Type B pancreatic cell (in vitro differentiated cells): ENCODE measurements at regions not wholly inside any gene's neighbourhood (a gene's known extent, or its start where the extent isn't known, plus 50 kb on each side); places are given as distances from the start of the nearest gene placed in this dataset.

Source experiments
- DNase-seq: peaks from one replicate; pipeline ENCODE4 v3.0.0; 2021; ENCODE audit warnings: mixed read lengths; ENCODE audit not compliant: unreplicated experiment; ENCODE audit errors: extremely low spot score
- H3K27ac Mint-ChIP-seq: 2 replicates; pipeline ENCODE4 v1.8.0; 2021; ENCODE audit warnings: mild to moderate bottlenecking, mixed read lengths
- H3K27me3 Mint-ChIP-seq: 2 replicates; pipeline ENCODE4 v1.8.0; 2021; ENCODE audit warnings: mixed read lengths
- H3K36me3 Mint-ChIP-seq: 2 replicates; pipeline ENCODE4 v1.8.0; 2021; ENCODE audit warnings: mixed read lengths
- H3K4me1 Mint-ChIP-seq: one replicate; pipeline ENCODE4 v1.8.0; 2021; ENCODE audit warnings: mixed read lengths; ENCODE audit not compliant: unreplicated experiment
- H3K4me3 Mint-ChIP-seq: 2 replicates; pipeline ENCODE4 v1.8.0; 2021; ENCODE audit warnings: mild to moderate bottlenecking, mixed read lengths
- H3K9me3 Mint-ChIP-seq: 2 replicates; pipeline ENCODE4 v1.8.0; 2021; ENCODE audit warnings: mixed read lengths
- TF ChIP-seq, protein P1 (sequence below): fragments of 200-600 bp; sonication (generic); conservative IDR thresholded peaks from 2 replicates; pipeline ENCODE4 v1.5.0; 2021; ENCODE audit warnings: antibody characterized with exemption, mild to moderate bottlenecking

DNA sequence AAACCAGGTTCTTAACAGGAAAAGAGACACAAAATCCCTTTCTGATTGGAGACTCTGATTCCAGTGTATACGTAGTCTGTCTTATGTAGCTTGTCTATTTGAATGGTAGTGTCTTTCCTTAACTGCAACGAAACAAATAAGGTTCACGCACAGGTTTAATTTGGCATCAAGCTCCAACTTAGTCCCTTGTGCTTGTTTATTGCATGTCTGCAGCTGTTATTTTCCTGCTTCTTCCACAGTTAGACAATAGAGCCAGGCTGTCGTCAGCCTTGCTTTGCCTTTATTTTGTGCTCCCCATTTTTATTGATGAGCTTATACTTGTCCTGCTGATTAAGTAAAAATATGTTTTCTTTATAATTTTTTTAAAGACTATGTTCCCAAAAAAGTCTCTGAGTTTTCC, 152.7 kb upstream of the CDIN1 start:
- Mint-ChIP-seq H3K4me3 (no peak overlapping the region), H3K4me1 (no peaks in the 10 kb centered on the region), H3K27ac (no peak overlapping the region), H3K9me3 (no peaks in the 10 kb centered on the region), H3K36me3 (no peaks in the 10 kb centered on the region), H3K27me3 (no peaks in the 10 kb centered on the region)
- TF ChIP-seq, protein P1, sequence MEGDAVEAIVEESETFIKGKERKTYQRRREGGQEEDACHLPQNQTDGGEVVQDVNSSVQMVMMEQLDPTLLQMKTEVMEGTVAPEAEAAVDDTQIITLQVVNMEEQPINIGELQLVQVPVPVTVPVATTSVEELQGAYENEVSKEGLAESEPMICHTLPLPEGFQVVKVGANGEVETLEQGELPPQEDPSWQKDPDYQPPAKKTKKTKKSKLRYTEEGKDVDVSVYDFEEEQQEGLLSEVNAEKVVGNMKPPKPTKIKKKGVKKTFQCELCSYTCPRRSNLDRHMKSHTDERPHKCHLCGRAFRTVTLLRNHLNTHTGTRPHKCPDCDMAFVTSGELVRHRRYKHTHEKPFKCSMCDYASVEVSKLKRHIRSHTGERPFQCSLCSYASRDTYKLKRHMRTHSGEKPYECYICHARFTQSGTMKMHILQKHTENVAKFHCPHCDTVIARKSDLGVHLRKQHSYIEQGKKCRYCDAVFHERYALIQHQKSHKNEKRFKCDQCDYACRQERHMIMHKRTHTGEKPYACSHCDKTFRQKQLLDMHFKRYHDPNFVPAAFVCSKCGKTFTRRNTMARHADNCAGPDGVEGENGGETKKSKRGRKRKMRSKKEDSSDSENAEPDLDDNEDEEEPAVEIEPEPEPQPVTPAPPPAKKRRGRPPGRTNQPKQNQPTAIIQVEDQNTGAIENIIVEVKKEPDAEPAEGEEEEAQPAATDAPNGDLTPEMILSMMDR, result no peak
- no peak for DNase-seq

- no peak overlapping the region for H3K27ac Mint-ChIP-seq
- no peaks in the 10 kb centered on the region for H3K4me1 Mint-ChIP-seq
- no peak overlapping the region for H3K4me3 Mint-ChIP-seq
- H3K9me3 Mint-ChIP-seq, result no peaks in the 10 kb centered on the region
- TF ChIP-seq, protein P1, result no peak
- no peaks in the 10 kb centered on the region for H3K27me3 Mint-ChIP-seq
- H3K36me3 Mint-ChIP-seq, result no peaks in the 10 kb centered on the region
- DNase-seq, result no peak
Measured at GRCh38 chr15:36428102-36428845, 151.2 kb upstream of the CDIN1 start.

- no peak overlapping the region for H3K27ac Mint-ChIP-seq
Measured at GRCh38 chr15:36429707-36430106, 149.7 kb upstream of the CDIN1 start.

GRCh38 chr15:36430280-36430679, 149.1 kb upstream of the CDIN1 start:
- TF ChIP-seq, protein P1, result no peak
- H3K4me1 Mint-ChIP-seq, result no peaks in the 10 kb centered on the region
- no peak overlapping the region for H3K27ac Mint-ChIP-seq
- H3K27me3 Mint-ChIP-seq, result no peaks in the 10 kb centered on the region
- no peaks in the 10 kb centered on the region for H3K36me3 Mint-ChIP-seq
- no peak for DNase-seq
- H3K9me3 Mint-ChIP-seq, result no peaks in the 10 kb centered on the region
- no peak overlapping the region for H3K4me3 Mint-ChIP-seq

More at GRCh38 chr15:36429707-36430106, 149.7 kb upstream of the CDIN1 start:
- Mint-ChIP-seq H3K36me3 (no peaks in the 10 kb centered on the region), H3K4me3 (no peak overlapping the region), H3K4me1 (no peaks in the 10 kb centered on the region), H3K27me3 (no peaks in the 10 kb centered on the region), H3K9me3 (no peaks in the 10 kb centered on the region)
- TF ChIP-seq, protein P1, result no peak
- no peak for DNase-seq

GRCh38 chr15:36430726-36431265, 148.6 kb upstream of the CDIN1 start:
- Mint-ChIP-seq H3K9me3 (no peaks in the 10 kb centered on the region), H3K36me3 (no peaks in the 10 kb centered on the region), H3K27me3 (no peaks in the 10 kb centered on the region), H3K4me3 (no peak overlapping the region), H3K27ac (no peak overlapping the region), H3K4me1 (no peaks in the 10 kb centered on the region)
- DNase-seq, result no peak
- TF ChIP-seq, protein P1, result no peak
